HepG2 (cell line): ENCODE measurements at regions not wholly inside any gene's neighbourhood (a gene's known extent, or its start where the extent isn't known, plus 50 kb on each side); places are given as distances from the start of the nearest gene placed in this dataset.
A peak's percentile ranks its signal among the peaks of the same experiment; 100 is the strongest.

Experiments used
- ATAD3A ChIP-seq: sonication (generic); formaldehyde crosslinking; IDR thresholded peaks from 2 replicates; pipeline ENCODE4 v1.4.0; 2020; ENCODE audit warnings: missing genetic modification reagents
- CBX1 ChIP-seq: IDR thresholded peaks from one replicate; pipeline ENCODE4 v1.6.1; 2016; ENCODE audit warnings: antibody characterized with exemption, low read depth
- HES4 ChIP-seq: sonication (generic); formaldehyde crosslinking; IDR thresholded peaks from 2 replicates; pipeline ENCODE4 v1.9.0; 2021; ENCODE audit warnings: mild to moderate bottlenecking, missing genetic modification reagents, borderline replicate concordance
- MIXL1 ChIP-seq: IDR thresholded peaks from 2 replicates; pipeline ENCODE4 v1.6.1; 2016
- PHF5A ChIP-seq: IDR thresholded peaks from one replicate; pipeline ENCODE4 v1.6.1; 2018; ENCODE audit warnings: low read depth, missing genetic modification reagents; ENCODE audit not compliant: unreplicated experiment
- RBM39 ChIP-seq: fragments of 200-400 bp; formaldehyde crosslinking; IDR thresholded peaks from one replicate; pipeline ENCODE4 v1.6.1; 2018; ENCODE audit warnings: antibody characterized with exemption, mild to moderate bottlenecking, low read depth, low read length; ENCODE audit not compliant: poor library complexity, severe bottlenecking
- RXRB ChIP-seq: IDR thresholded peaks from 2 replicates; pipeline ENCODE4 v1.6.1; 2016; ENCODE audit warnings: borderline replicate concordance, missing genetic modification reagents, missing compliant biosample characterization
- SMAD9 ChIP-seq: sonication (generic); formaldehyde crosslinking; IDR thresholded peaks from 2 replicates; pipeline ENCODE4 v1.5.1; 2020; ENCODE audit warnings: mild to moderate bottlenecking, missing genetic modification reagents
- SNAI1 ChIP-seq: sonication (generic); formaldehyde crosslinking; IDR thresholded peaks from 2 replicates; pipeline ENCODE4 v1.5.0; 2020; ENCODE audit warnings: mild to moderate bottlenecking, missing genetic modification reagents, borderline replicate concordance
- SPEN ChIP-seq: sonication (generic); formaldehyde crosslinking; IDR thresholded peaks from 2 replicates; pipeline ENCODE4 v1.5.1; 2020; ENCODE audit warnings: low read depth, mild to moderate bottlenecking, missing genetic modification reagents
- ZBTB21 ChIP-seq: sonication (generic); formaldehyde crosslinking; IDR thresholded peaks from 2 replicates; pipeline ENCODE4 v1.4.0; 2020; ENCODE audit warnings: missing genetic modification reagents
- ZBTB7A ChIP-seq: sonication (generic); formaldehyde crosslinking; IDR thresholded peaks from 2 replicates; pipeline ENCODE4 v1.8.0; 2022; ENCODE audit warnings: mild to moderate bottlenecking, missing genetic modification reagents
- ZNF124 ChIP-seq: sonication (generic); formaldehyde crosslinking; IDR thresholded peaks from 2 replicates; pipeline ENCODE4 v1.4.0; 2020; ENCODE audit warnings: missing genetic modification reagents
- ZNF543 ChIP-seq: sonication (generic); formaldehyde crosslinking; IDR thresholded peaks from 2 replicates; pipeline ENCODE4 v1.4.0; 2020; ENCODE audit warnings: mild to moderate bottlenecking, missing genetic modification reagents
- ZNF7 ChIP-seq: IDR thresholded peaks from 2 replicates; pipeline ENCODE4 v1.6.1; 2016; ENCODE audit warnings: missing biosample characterization, missing genetic modification reagents
- ZNF780A ChIP-seq: sonication (generic); formaldehyde crosslinking; IDR thresholded peaks from 2 replicates; pipeline ENCODE4 v1.8.0; 2022; ENCODE audit warnings: mild to moderate bottlenecking, missing genetic modification reagents, moderate library complexity
- ZNF788 ChIP-seq: sonication (generic); formaldehyde crosslinking; IDR thresholded peaks from 2 replicates; pipeline ENCODE4 v1.5.0; 2020; ENCODE audit warnings: mild to moderate bottlenecking, missing genetic modification reagents, borderline replicate concordance
- TF ChIP-seq, protein P1 (sequence below): sonication (generic); formaldehyde crosslinking; IDR thresholded peaks from 2 replicates; pipeline ENCODE4 v1.5.0; 2020; ENCODE audit warnings: missing genetic modification reagents
- TF ChIP-seq, protein P2 (sequence below): sonication (generic); formaldehyde crosslinking; IDR thresholded peaks from 2 replicates; pipeline ENCODE4 v1.8.1; 2023; ENCODE audit warnings: mild to moderate bottlenecking, moderate library complexity, missing genetic modification reagents
- TF ChIP-seq, protein P3 (sequence below): IDR thresholded peaks from 2 replicates; pipeline ENCODE4 v1.6.1; 2016; ENCODE audit warnings: missing compliant biosample characterization, missing genetic modification reagents, borderline replicate concordance
- TF ChIP-seq, protein P4 (sequence below): sonication (generic); formaldehyde crosslinking; IDR thresholded peaks from 2 replicates; pipeline ENCODE4 v1.5.1; 2020; ENCODE audit warnings: mild to moderate bottlenecking, missing genetic modification reagents
- TF ChIP-seq, protein P5 (sequence below): sonication (generic); formaldehyde crosslinking; IDR thresholded peaks from 2 replicates; pipeline ENCODE4 v1.8.1; 2023; ENCODE audit warnings: missing genetic modification reagents, mild to moderate bottlenecking, borderline replicate concordance
- TF ChIP-seq, protein P6 (sequence below): sonication (generic); formaldehyde crosslinking; conservative IDR thresholded peaks from 2 replicates; pipeline ENCODE4 v1.4.0; 2020; ENCODE audit warnings: missing genetic modification reagents

DNA sequence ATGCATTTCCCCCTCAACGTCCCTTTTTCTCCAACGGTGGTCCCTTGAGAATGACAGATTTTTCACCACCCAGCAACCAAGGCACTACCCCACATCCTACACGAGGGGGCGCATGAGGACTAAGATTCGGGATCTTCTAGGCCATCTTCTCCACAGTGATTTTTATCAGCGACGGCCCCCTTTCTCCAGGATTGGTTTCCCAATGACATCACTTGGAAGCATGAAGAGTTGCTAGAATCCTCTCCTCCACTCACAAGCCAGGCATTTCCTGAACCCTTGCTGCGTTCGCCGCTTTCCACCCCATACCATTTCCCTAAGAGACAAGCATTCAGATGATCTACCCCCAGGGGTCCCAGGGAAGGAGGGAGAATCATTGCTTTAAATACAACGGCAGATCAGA is 252.0 kb downstream of the HIVEP2 start (continued):
- TF ChIP-seq RBM39 (no peak), ZNF124 (CRISPR knock-in tag) (no peak), ZBTB7A (CRISPR knock-in tag) (no peak), ZNF788 (CRISPR knock-in tag) (peak; percentile 25; the same call in 1 of the 2 replicates), MIXL1 (no peak), PHF5A (no peak), ATAD3A (no peak), RXRB (CRISPR knock-in tag) (peak; percentile 39; the same call in 1 of the 2 replicates), ZNF7 (no peak), SPEN (no peak), CBX1 (no peak), ZNF543 (CRISPR knock-in tag) (no peak), SMAD9 (CRISPR knock-in tag) (no peak), HES4 (CRISPR knock-in tag) (no peak), ZNF780A (no peak), ZBTB21 (CRISPR knock-in tag) (no peak), SNAI1 (no peak)
- TF ChIP-seq, protein P1, sequence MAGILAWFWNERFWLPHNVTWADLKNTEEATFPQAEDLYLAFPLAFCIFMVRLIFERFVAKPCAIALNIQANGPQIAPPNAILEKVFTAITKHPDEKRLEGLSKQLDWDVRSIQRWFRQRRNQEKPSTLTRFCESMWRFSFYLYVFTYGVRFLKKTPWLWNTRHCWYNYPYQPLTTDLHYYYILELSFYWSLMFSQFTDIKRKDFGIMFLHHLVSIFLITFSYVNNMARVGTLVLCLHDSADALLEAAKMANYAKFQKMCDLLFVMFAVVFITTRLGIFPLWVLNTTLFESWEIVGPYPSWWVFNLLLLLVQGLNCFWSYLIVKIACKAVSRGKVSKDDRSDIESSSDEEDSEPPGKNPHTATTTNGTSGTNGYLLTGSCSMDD (CRISPR knock-in tag) = no peak
- TF ChIP-seq, protein P2, sequence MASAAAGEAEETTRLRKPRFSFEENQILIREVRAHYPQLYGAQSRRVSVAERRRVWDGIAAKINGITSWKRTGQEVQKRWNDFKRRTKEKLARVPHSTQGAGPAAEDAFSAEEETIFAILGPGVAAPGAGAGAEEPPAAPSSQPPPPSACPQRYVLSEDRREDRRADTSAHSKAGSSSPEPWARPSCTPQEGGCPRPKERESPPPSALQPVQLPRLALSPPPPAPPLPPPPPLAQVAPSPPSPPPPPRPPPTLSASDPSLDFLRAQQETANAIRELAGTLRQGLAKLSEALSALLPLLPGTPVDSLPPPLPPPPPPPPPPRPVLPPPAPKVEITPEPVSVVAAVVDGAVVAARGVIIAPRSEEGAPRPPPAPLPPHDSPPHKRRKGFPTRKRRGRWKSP (CRISPR knock-in tag) = no peak
- TF ChIP-seq, protein P3, sequence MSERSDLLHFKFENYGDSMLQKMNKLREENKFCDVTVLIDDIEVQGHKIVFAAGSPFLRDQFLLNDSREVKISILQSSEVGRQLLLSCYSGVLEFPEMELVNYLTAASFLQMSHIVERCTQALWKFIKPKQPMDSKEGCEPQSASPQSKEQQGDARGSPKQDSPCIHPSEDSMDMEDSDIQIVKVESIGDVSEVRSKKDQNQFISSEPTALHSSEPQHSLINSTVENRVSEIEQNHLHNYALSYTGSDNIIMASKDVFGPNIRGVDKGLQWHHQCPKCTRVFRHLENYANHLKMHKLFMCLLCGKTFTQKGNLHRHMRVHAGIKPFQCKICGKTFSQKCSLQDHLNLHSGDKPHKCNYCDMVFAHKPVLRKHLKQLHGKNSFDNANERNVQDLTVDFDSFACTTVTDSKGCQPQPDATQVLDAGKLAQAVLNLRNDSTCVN (CRISPR knock-in tag) = no peak
- TF ChIP-seq, protein P4, sequence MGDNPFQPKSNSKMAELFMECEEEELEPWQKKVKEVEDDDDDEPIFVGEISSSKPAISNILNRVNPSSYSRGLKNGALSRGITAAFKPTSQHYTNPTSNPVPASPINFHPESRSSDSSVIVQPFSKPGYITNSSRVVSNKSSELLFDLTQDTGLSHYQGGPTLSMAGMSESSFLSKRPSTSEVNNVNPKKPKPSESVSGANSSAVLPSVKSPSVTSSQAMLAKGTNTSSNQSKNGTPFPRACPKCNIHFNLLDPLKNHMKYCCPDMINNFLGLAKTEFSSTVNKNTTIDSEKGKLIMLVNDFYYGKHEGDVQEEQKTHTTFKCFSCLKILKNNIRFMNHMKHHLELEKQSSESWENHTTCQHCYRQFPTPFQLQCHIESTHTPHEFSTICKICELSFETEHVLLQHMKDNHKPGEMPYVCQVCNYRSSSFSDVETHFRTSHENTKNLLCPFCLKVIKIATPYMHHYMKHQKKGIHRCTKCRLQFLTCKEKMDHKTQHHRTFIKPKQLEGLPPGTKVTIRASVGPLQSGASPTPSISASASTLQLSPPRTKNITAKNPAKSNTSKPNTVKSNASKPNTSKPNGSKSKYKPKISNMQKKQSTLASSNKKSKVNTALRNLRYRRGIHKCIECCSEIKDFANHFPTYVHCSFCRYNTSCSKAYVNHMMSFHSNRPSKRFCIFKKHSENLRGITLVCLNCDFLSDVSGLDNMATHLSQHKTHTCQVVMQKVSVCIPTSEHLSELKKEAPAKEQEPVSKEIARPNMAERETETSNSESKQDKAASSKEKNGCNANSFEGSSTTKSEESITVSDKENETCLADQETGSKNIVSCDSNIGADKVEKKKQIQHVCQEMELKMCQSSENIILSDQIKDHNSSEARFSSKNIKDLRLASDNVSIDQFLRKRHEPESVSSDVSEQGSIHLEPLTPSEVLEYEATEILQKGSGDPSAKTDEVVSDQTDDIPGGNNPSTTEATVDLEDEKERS (CRISPR knock-in tag) = no peak
- TF ChIP-seq, protein P5, sequence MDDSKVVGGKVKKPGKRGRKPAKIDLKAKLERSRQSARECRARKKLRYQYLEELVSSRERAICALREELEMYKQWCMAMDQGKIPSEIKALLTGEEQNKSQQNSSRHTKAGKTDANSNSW = no peak
- TF ChIP-seq, protein P6, sequence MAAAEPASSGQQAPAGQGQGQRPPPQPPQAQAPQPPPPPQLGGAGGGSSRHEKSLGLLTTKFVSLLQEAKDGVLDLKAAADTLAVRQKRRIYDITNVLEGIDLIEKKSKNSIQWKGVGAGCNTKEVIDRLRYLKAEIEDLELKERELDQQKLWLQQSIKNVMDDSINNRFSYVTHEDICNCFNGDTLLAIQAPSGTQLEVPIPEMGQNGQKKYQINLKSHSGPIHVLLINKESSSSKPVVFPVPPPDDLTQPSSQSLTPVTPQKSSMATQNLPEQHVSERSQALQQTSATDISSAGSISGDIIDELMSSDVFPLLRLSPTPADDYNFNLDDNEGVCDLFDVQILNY (CRISPR knock-in tag) = no peak
